Skeletal muscle cell (primary cell): ENCODE measurements at regions not wholly inside any gene's neighbourhood (a gene's known extent, or its start where the extent isn't known, plus 50 kb on each side); places are given as distances from the start of the nearest gene placed in this dataset.

Experiments used
- DNase-seq: peaks from one replicate; pipeline ENCODE4 v3.0.0-alpha.2; 2010; ENCODE audit warnings: low read depth
- H3K4me3 ChIP-seq: 2 replicates; pipeline ENCODE4 v1.5.1; 2011; ENCODE audit warnings: low read depth, mild to moderate bottlenecking, control low read depth, low read length, moderate library complexity

- no peak overlapping the region for H3K4me3 ChIP-seq
- DNase-seq: no peak
Observed at GRCh38 chr7:42690794-42691639, 220.9 kb downstream of the C7orf25 start.

GRCh38 chr7:42689626-42690025 lies 222.2 kb downstream of the C7orf25 start:
- DNase-seq: no peak
- H3K4me3 ChIP-seq: no peak overlapping the region

GRCh38 chr7:42688056-42688371 lies 223.9 kb downstream of the C7orf25 start:
- DNase-seq: no peak
- H3K4me3 ChIP-seq: no peak overlapping the region

- DNase-seq: no peak
- H3K4me3 ChIP-seq: no peak overlapping the region
Observed at GRCh38 chr7:42687211-42688055, 224.4 kb downstream of the C7orf25 start.

GRCh38 chr7:42686594-42687156 lies 225.2 kb downstream of the C7orf25 start:
- DNase-seq: no peak
- no peak overlapping the region for H3K4me3 ChIP-seq

- no peak for DNase-seq
- no peak overlapping the region for H3K4me3 ChIP-seq
Observed at GRCh38 chr7:42685911-42686310, 226.0 kb downstream of the C7orf25 start.

- peak; percentile 98 for DNase-seq
- H3K4me3 ChIP-seq: no peak overlapping the region
Observed at GRCh38 chr7:42677751-42678699, 233.8 kb downstream of the C7orf25 start.

- no peak for DNase-seq
- no peak overlapping the region for H3K4me3 ChIP-seq
Observed at GRCh38 chr7:42674541-42674940, 237.3 kb downstream of the C7orf25 start.

- H3K4me3 ChIP-seq: no peak overlapping the region
- DNase-seq: no peak
Observed at GRCh38 chr7:42673951-42674350, 237.9 kb downstream of the C7orf25 start.

- no peak for DNase-seq
- H3K4me3 ChIP-seq: no peak overlapping the region
Observed at GRCh38 chr7:42672339-42672999, 239.4 kb downstream of the C7orf25 start.

- H3K4me3 ChIP-seq: no peak overlapping the region
- peak; percentile 67 for DNase-seq
Observed at GRCh38 chr7:42671627-42672026, 240.2 kb downstream of the C7orf25 start.

- no peak overlapping the region for H3K4me3 ChIP-seq
- DNase-seq: no peak
Observed at GRCh38 chr7:42666994-42667393, 244.9 kb downstream of the C7orf25 start.

- DNase-seq: no peak
- no peak overlapping the region for H3K4me3 ChIP-seq
Observed at GRCh38 chr7:42662862-42663261, 249.0 kb downstream of the C7orf25 start.

GRCh38 chr7:42661312-42661711 lies 250.6 kb downstream of the C7orf25 start:
- H3K4me3 ChIP-seq: no peak overlapping the region
- DNase-seq: peak; percentile 69

- no peak for DNase-seq
- no peak overlapping the region for H3K4me3 ChIP-seq
Observed at GRCh38 chr7:42650701-42651100, 261.2 kb downstream of the C7orf25 start.

- DNase-seq: no peak
- no peak overlapping the region for H3K4me3 ChIP-seq
Observed at GRCh38 chr7:42650171-42650570, 261.7 kb downstream of the C7orf25 start.

- H3K4me3 ChIP-seq: no peak overlapping the region
- DNase-seq: no peak
Observed at GRCh38 chr7:42645906-42646305, 266.0 kb downstream of the C7orf25 start.

GRCh38 chr7:42642699-42643098 lies 269.2 kb downstream of the C7orf25 start:
- DNase-seq: no peak
- no peak overlapping the region for H3K4me3 ChIP-seq

GRCh38 chr7:42639930-42640329 lies 271.9 kb downstream of the C7orf25 start:
- DNase-seq: no peak
- no peak overlapping the region for H3K4me3 ChIP-seq
